GM13976 (cell line): ENCODE measurements at regions not wholly inside any gene's neighbourhood (a gene's known extent, or its start where the extent isn't known, plus 50 kb on each side); places are given as distances from the start of the nearest gene placed in this dataset.
"Not testable (repeated sequence)": the region's sequence is repeated elsewhere in the genome, so short reads cannot be mapped to it uniquely, and the experiment has no call there.

ENCODE experiments used
- DNase-seq: peaks from one replicate; pipeline ENCODE4 v3.0.0; 2012; ENCODE audit warnings: low spot score
- CTCF ChIP-seq: IDR thresholded peaks from 2 replicates; pipeline ENCODE4 v1.5.1; 2012; ENCODE audit warnings: borderline replicate concordance, mild to moderate bottlenecking; ENCODE audit not compliant: insufficient read depth; ENCODE audit errors: extremely low read depth, missing control alignments, control extremely low read depth
- in situ Hi-C: fragments of 300-500 bp; cut with MboI; formaldehyde crosslinking; loops from one replicate; pipeline ENCODE4 v1.12.0; 2022; ENCODE audit warnings: low sequenced_read_pairs, mixed read lengths, inconsistent platforms; ENCODE audit not compliant: unreplicated experiment

- no peak for DNase-seq
- TF ChIP-seq CTCF = no peak
Measured at GRCh38 chr13:31595563-31595962, 143.8 kb upstream of the RXFP2 start.

DNA sequence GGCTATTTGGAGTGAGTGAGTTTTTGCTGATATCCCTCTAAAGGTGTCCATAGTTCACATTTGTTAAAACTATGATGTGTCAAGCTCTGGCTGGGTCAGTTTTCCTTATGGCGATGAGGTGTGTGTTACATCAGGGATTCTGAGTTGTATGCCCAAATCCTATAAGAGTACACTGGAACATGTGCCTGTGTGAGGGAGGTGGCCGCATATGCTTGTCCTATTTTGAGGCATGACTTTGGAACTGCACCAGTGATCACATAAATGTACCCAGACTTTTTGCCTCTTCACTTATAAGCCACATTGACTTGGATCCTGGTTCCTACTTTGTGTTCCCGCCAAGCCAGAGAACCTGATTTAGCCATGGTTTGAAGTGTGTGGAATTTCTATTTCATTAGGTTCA, 140.3 kb upstream of the RXFP2 start:
- in situ Hi-C loops = no loop called here
- no peak for DNase-seq
- no peak for TF ChIP-seq CTCF

More at GRCh38 chr13:31595563-31595962, 143.8 kb upstream of the RXFP2 start:
- in situ Hi-C loops = no loop called here

DNA sequence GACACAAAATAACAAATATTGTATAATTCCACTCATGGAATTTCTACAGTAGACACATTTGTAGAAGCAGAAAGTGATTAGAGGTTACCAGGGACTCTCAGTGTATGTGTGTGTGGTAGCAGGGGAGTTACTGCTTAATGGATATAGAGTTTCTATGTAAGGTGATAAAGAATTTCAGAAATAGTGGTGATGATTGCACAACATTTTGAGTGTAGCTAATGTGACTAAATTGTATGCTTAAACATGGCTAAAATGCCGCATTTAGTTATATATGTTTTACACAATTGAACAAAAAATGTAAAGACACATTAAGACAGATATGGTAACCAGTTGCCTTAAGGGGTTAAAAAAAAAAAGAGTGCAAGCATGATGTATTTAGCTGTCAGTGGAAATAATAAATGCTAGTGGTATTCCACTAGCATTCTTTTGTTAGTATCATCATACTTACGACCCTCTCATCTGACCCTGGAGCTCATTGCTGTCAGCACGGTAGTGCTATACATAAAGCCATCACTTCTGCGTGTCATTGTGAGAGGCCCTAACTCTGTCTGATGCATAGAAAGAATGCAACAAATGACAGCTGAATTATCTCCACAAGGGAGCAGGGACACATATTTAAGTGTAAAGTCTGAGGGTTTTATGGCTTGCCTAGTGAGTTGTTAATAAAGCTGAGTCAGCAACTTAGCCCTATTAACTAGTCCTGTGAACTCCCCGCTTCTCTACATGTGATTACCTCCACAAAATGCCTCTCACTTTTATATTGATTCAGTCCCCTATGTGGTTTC, 134.1 kb upstream of the RXFP2 start:
- no peak for TF ChIP-seq CTCF
- in situ Hi-C loops = no loop called here

GRCh38 chr13:31607531-31607930, 131.8 kb upstream of the RXFP2 start:
- DNase-seq, in situ Hi-C loops: not testable (repeated sequence)

More for the DNA sequence above, 134.1 kb upstream of the RXFP2 start:
- DNase-seq = no peak

GRCh38 chr13:31608780-31609179, 130.5 kb upstream of the RXFP2 start:
- DNase-seq, in situ Hi-C loops: not testable (repeated sequence)

- no peak for TF ChIP-seq CTCF
Measured at GRCh38 chr13:31610270-31610998, 128.9 kb upstream of the RXFP2 start.

DNA sequence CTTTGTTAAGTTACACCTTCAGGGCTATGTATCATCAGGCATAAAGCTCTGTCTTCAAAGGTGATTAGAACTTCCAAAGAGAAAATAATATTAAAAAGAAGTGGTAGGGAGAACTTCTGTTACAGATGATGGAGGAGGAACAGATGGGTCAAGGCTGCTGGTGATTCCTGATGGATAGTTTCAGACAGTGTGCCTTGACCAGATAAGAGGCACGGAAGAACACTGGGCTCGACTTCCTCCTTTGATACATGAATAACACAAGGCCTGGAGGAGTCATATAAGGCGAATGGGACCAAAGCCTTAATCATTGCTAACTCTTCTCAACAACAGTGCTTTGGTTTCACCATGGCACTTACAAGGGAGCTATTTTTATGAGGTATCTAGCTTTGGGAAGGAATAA, 128.1 kb upstream of the RXFP2 start:
- no peak for TF ChIP-seq CTCF
- DNase-seq = no peak
- in situ Hi-C loops = no loop called here

More at GRCh38 chr13:31610270-31610998, 128.9 kb upstream of the RXFP2 start:
- in situ Hi-C loops = no loop called here
- no peak for DNase-seq
